ENCODE measurements at regions not wholly inside any gene's neighbourhood (a gene's known extent, or its start where the extent isn't known, plus 50 kb on each side); places are given as distances from the start of the nearest gene placed in this dataset.
"Not testable (repeated sequence)": the region's sequence is repeated elsewhere in the genome, so short reads cannot be mapped to it uniquely, and the experiment has no call there.

DNA sequence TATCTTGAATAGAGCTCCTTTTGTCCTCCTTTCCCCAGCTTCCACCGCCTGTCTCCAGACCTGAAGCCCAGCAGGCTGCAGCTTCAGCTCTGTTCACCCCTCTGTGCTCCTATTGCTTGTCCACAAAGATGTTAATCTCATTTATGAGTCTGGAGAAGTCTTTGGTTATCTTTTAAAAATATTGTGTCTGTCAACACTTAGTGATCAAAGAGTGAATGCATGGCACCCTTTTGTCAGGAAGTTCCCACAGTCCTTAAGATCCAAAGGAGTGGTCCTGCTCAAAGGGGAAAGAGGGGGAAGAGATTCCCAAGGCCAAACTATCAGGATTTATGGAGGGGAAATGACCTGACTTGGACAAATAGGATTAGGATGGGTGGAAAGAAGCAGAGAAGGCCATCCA is 118.9 kb downstream of the ACAA2 start:
- DNase-seq (ENCODE audit: extremely low read depth, low read depth) = no peak
- TF ChIP-seq, protein P1, sequence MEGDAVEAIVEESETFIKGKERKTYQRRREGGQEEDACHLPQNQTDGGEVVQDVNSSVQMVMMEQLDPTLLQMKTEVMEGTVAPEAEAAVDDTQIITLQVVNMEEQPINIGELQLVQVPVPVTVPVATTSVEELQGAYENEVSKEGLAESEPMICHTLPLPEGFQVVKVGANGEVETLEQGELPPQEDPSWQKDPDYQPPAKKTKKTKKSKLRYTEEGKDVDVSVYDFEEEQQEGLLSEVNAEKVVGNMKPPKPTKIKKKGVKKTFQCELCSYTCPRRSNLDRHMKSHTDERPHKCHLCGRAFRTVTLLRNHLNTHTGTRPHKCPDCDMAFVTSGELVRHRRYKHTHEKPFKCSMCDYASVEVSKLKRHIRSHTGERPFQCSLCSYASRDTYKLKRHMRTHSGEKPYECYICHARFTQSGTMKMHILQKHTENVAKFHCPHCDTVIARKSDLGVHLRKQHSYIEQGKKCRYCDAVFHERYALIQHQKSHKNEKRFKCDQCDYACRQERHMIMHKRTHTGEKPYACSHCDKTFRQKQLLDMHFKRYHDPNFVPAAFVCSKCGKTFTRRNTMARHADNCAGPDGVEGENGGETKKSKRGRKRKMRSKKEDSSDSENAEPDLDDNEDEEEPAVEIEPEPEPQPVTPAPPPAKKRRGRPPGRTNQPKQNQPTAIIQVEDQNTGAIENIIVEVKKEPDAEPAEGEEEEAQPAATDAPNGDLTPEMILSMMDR (IDR thresholded peaks at IDR 0.05; ENCODE audit: low read depth, low read length) = no peak

DNA sequence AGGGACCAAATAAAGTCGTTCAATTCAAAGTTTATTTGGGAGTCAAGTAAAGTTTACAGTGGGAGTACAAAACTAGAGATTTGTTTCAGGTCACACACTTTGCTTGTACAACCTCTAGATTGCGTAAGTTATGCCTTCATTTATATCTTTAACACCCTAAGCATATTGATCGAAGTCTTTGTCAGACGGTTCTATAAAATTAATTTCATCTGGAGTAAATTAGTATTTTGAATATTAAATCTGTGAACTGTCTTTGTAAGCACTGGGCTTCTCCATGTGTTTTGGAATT is 119.7 kb downstream of the ACAA2 start:
- DNase-seq (ENCODE audit: extremely low read depth, low read depth) = no peak
- TF ChIP-seq, protein P1 (IDR thresholded peaks at IDR 0.05; ENCODE audit: low read depth, low read length) = no peak

GRCh38 chr18:49692906-49693716 is 120.2 kb downstream of the ACAA2 start:
- TF ChIP-seq, protein P1 (IDR thresholded peaks at IDR 0.05; ENCODE audit: low read depth, low read length) = no peak
- no peak for DNase-seq (ENCODE audit: extremely low read depth, low read depth)

- DNase-seq (ENCODE audit: extremely low read depth, low read depth) = peak; percentile 35
- TF ChIP-seq, protein P1 (IDR thresholded peaks at IDR 0.05; ENCODE audit: low read depth, low read length) = no peak
Measured at GRCh38 chr18:49691177-49691608, 122.1 kb downstream of the ACAA2 start.

DNA sequence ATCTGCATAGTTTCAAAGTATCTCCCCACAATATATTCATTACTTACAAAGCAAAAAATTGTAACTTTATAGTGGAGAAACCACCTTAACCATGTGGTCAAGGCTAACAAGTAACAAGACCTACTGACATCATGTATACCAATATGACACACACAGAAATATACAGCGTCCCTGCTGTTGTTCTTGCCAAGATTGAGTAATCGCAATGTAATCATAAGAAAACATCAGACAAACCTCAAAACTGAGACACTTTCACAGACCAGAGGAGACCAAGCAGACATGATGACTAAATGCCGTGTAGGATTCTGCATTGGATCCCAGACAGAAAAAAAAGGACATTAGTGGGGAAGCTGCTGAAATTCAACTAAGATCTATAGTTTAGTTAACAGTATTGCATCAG is 123.0 kb downstream of the ACAA2 start:
- DNase-seq (ENCODE audit: extremely low read depth, low read depth) = peak; percentile 50
- TF ChIP-seq, protein P1 (IDR thresholded peaks at IDR 0.05; ENCODE audit: low read depth, low read length) = no peak

- DNase-seq (ENCODE audit: extremely low read depth, low read depth) = no peak
- TF ChIP-seq, protein P1 (IDR thresholded peaks at IDR 0.05; ENCODE audit: low read depth, low read length) = no peak
Measured at GRCh38 chr18:49685231-49685942, 123.5 kb downstream of the LIPG start.

GRCh38 chr18:49682803-49683190 is 120.9 kb downstream of the LIPG start:
- not testable (repeated sequence) for DNase-seq (ENCODE audit: extremely low read depth, low read depth)

Data from AG09319 (cell line).